Spleen (tissue), 11 donors: ENCODE measurements at regions not wholly inside any gene's neighbourhood (a gene's known extent, or its start where the extent isn't known, plus 50 kb on each side); places are given as distances from the start of the nearest gene placed in this dataset.

ENCODE experiments used
- DNase-seq: peaks from one replicate; pipeline ENCODE4 v3.0.0-alpha.2; 2020
- H3K27ac ChIP-seq, 8 donors: fragments of 200-600 bp; sonication (generic) in 7 of 8; 1 replicate in 4 of 8; 2 replicates in 4 of 8; pipeline versions ENCODE4 v1.5.0 to v1.8.0; 2016 to 2021; ENCODE audit warnings: inconsistent platforms in 4 of 8, mild to moderate bottlenecking in 4 of 8, moderate library complexity in 1 of 8
- H3K27me3 ChIP-seq, 7 donors: fragments of 200-600 bp; sonication (generic) in 6 of 7; replicated peaks in 1 of 7; 1 replicate in 4 of 7; 2 replicates in 3 of 7; pipeline versions ENCODE4 v1.5.0 to v1.8.0; 2016 to 2021; ENCODE audit warnings: inconsistent platforms in 3 of 7, mild to moderate bottlenecking in 1 of 7
- H3K36me3 ChIP-seq, 6 donors: fragments of 200-600 bp; sonication (generic) in 5 of 6; 1 replicate in 4 of 6; 2 replicates in 2 of 6; pipeline versions ENCODE4 v1.5.0 to v1.8.0; 2016 to 2021; ENCODE audit warnings: inconsistent platforms in 2 of 6
- H3K4me1 ChIP-seq, 6 donors: fragments of 200-600 bp; sonication (generic) in 5 of 6; 1 replicate in 3 of 6; 2 replicates in 3 of 6; pipeline versions ENCODE4 v1.5.0 to v1.8.0; 2016 to 2021; ENCODE audit warnings: inconsistent platforms in 3 of 6
- H3K4me3 ChIP-seq, 8 donors: fragments of 200-600 bp; sonication (generic) in 7 of 8; 1 replicate in 4 of 8; 2 replicates in 4 of 8; pipeline versions ENCODE4 v1.5.0 to v1.8.0; 2016 to 2021; ENCODE audit warnings: inconsistent platforms in 4 of 8, mild to moderate bottlenecking in 4 of 8, moderate library complexity in 2 of 8
- H3K9me3 ChIP-seq, 8 donors: fragments of 200-600 bp; sonication (generic) in 7 of 8; 1 replicate in 4 of 8; 2 replicates in 4 of 8; pipeline versions ENCODE4 v1.5.0 to v1.8.0; 2016 to 2021; ENCODE audit warnings: inconsistent platforms in 4 of 8
- CTCF ChIP-seq, 11 experiments: fragments of 200-600 bp in 7 of 11; fragments of 450-650 bp in 4 of 11; sonication (generic) in 4 of 11; IDR thresholded peaks in 8 of 11; conservative IDR thresholded peaks in 3 of 11; 1 replicate in 7 of 11; 2 replicates in 4 of 11; pipeline versions ENCODE4 v1.4.0 to v1.8.0; 2016 to 2021; ENCODE audit warnings: antibody characterized with exemption in 11 of 11, inconsistent platforms in 4 of 11, mild to moderate bottlenecking in 1 of 11
- POLR2A ChIP-seq, 3 donors: fragments of 450-650 bp; IDR thresholded peaks; one replicate each; pipeline ENCODE4 v1.5.1; 2017; ENCODE audit warnings: antibody characterized with exemption in 3 of 3, mild to moderate bottlenecking in 1 of 3
- POLR2AphosphoS5 ChIP-seq, 3 donors: sonication (generic); formaldehyde crosslinking; IDR thresholded peaks; one replicate each; pipeline ENCODE4 v1.5.1; 2017; ENCODE audit warnings: antibody characterized with exemption in 3 of 3
- WGBS, 5 donors: extraction: QIAGEN DNeasy Blood & Tissue Kit in 3 of 5; methylation state at CpG; one replicate each; pipeline versions ENCODE4 v1.1.5 to v1.1.7; 2013 to 2018; 5-methylcytosine and 5-hydroxymethylcytosine counted together
- intact Hi-C: fragments of 100-400 bp; cut with DNase I; formaldehyde crosslinking; loops from one replicate; pipeline ENCODE4 v1.15.0; 2023; ENCODE audit warnings: low total_unique reads
- donor health status: healthy with polysubstance abuse.
- donor health status: DM: no; HTN: no; CAD: no; lungs with moderate emphysema.
- donor health status: DM: no; HTN: no; CAD: no.
- donor health status: Bipolar disorder and iron deficiency.
- donor health status: healthy.
- donor health status: DM: no; HTN: no; CAD: no.
- donor health status: DM: yes; HTN: yes; CAD: no.

GRCh38 chr3:167115331-167115934 is 264.7 kb downstream of the ZBBX start:
- Histone ChIP-seq H3K27me3 (no peaks in the 10 kb centered on the region), H3K4me1 (peaks cover 0 to 4% (median 0%) of the 10 kb centered on the region in 6 donors), H3K9me3 (peaks cover 0 to 11% (median 0%) of the 10 kb centered on the region in 8 donors), H3K4me3 (no peak overlapping the region), H3K27ac (no peak overlapping the region), H3K36me3 (no peaks in the 10 kb centered on the region)
- TF ChIP-seq POLR2AphosphoS5 (IDR thresholded peaks at IDR 0.05) (no peak), POLR2A (IDR thresholded peaks at IDR 0.05) (no peak), CTCF (IDR thresholded peaks at IDR 0.05 in 8 of 11, conservative IDR thresholded peaks at IDR 0.05 in 3 of 11) (no peak)
- no peak for DNase-seq
- WGBS, 5 donors = 79 to 96% (median 87%) methylated on average over 9 to 11 of the region's 11 CpGs
- intact Hi-C loops = no loop called here

- intact Hi-C loops = no loop called here
- Histone ChIP-seq H3K36me3 (no peaks in the 10 kb centered on the region), H3K9me3 (peaks cover 0 to 11% (median 0%) of the 10 kb centered on the region in 8 donors), H3K4me1 (peaks cover 0 to 4% (median 0%) of the 10 kb centered on the region in 6 donors), H3K27me3 (no peaks in the 10 kb centered on the region), H3K27ac (no peak overlapping the region), H3K4me3 (no peak overlapping the region)
- DNase-seq = no peak
- WGBS, 5 donors = 86 to 93% (median 91%) methylated on average over 6 to 8 of the region's 8 CpGs
- no peak for TF ChIP-seq POLR2AphosphoS5 (IDR thresholded peaks at IDR 0.05)
- TF ChIP-seq CTCF (IDR thresholded peaks at IDR 0.05 in 8 of 11, conservative IDR thresholded peaks at IDR 0.05 in 3 of 11) = no peak
- no peak for TF ChIP-seq POLR2A (IDR thresholded peaks at IDR 0.05)
These were observed 265.5 kb downstream of the ZBBX start for GRCh38 chr3:167114619-167115018.

- Histone ChIP-seq H3K27me3 (no peaks in the 10 kb centered on the region), H3K36me3 (no peaks in the 10 kb centered on the region), H3K4me1 (peaks cover 0 to 4% (median 0%) of the 10 kb centered on the region in 6 donors), H3K27ac (no peak overlapping the region), H3K4me3 (no peak overlapping the region), H3K9me3 (peaks cover 0 to 11% (median 0%) of the 10 kb centered on the region in 8 donors)
- DNase-seq = no peak
- TF ChIP-seq POLR2A (IDR thresholded peaks at IDR 0.05) (no peak), POLR2AphosphoS5 (IDR thresholded peaks at IDR 0.05) (no peak)
- WGBS, 5 donors = 79 to 88% (median 81%) methylated on average over 12 of the region's 12 CpGs
- intact Hi-C loops = no loop called here
These were observed 266.9 kb downstream of the ZBBX start for GRCh38 chr3:167113035-167113830.

- WGBS, 5 donors = 77 to 88% (median 84%) methylated on average over 8 of the region's 8 CpGs
- Histone ChIP-seq H3K9me3 (peaks cover 0 to 5% (median 0%) of the 10 kb centered on the region in 8 donors), H3K4me1 (peaks cover 0 to 4% (median 0%) of the 10 kb centered on the region in 6 donors), H3K27me3 (no peaks in the 10 kb centered on the region), H3K4me3 (no peak overlapping the region), H3K27ac (no peak overlapping the region), H3K36me3 (no peaks in the 10 kb centered on the region)
- TF ChIP-seq POLR2A (IDR thresholded peaks at IDR 0.05) = no peak
- TF ChIP-seq POLR2AphosphoS5 (IDR thresholded peaks at IDR 0.05) = no peak
- no peak for TF ChIP-seq CTCF (IDR thresholded peaks at IDR 0.05 in 8 of 11, conservative IDR thresholded peaks at IDR 0.05 in 3 of 11)
- DNase-seq = no peak
- intact Hi-C loops = no loop called here
These were observed 269.2 kb downstream of the ZBBX start for GRCh38 chr3:167110901-167111300.
